GM12875 (cell line): ENCODE measurements at regions not wholly inside any gene's neighbourhood (a gene's known extent, or its start where the extent isn't known, plus 50 kb on each side); places are given as distances from the start of the nearest gene placed in this dataset.

Experiments used
- H3K4me3 ChIP-seq: one replicate; pipeline ENCODE4 v1.5.1; 2011; ENCODE audit warnings: low read depth, low read length, control low read depth
- TF ChIP-seq, protein P1 (sequence below): IDR thresholded peaks from 2 replicates; pipeline ENCODE4 v1.5.1; 2011; ENCODE audit warnings: low read depth, mild to moderate bottlenecking, control low read depth, inconsistent platforms, low read length, moderate library complexity, borderline replicate concordance; ENCODE audit not compliant: insufficient read depth

- H3K4me3 ChIP-seq: no peak overlapping the region
- TF ChIP-seq, protein P1, sequence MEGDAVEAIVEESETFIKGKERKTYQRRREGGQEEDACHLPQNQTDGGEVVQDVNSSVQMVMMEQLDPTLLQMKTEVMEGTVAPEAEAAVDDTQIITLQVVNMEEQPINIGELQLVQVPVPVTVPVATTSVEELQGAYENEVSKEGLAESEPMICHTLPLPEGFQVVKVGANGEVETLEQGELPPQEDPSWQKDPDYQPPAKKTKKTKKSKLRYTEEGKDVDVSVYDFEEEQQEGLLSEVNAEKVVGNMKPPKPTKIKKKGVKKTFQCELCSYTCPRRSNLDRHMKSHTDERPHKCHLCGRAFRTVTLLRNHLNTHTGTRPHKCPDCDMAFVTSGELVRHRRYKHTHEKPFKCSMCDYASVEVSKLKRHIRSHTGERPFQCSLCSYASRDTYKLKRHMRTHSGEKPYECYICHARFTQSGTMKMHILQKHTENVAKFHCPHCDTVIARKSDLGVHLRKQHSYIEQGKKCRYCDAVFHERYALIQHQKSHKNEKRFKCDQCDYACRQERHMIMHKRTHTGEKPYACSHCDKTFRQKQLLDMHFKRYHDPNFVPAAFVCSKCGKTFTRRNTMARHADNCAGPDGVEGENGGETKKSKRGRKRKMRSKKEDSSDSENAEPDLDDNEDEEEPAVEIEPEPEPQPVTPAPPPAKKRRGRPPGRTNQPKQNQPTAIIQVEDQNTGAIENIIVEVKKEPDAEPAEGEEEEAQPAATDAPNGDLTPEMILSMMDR: no peak
Observed at GRCh38 chr2:145820651-145821050, 1300.7 kb upstream of the ZEB2 start.

DNA sequence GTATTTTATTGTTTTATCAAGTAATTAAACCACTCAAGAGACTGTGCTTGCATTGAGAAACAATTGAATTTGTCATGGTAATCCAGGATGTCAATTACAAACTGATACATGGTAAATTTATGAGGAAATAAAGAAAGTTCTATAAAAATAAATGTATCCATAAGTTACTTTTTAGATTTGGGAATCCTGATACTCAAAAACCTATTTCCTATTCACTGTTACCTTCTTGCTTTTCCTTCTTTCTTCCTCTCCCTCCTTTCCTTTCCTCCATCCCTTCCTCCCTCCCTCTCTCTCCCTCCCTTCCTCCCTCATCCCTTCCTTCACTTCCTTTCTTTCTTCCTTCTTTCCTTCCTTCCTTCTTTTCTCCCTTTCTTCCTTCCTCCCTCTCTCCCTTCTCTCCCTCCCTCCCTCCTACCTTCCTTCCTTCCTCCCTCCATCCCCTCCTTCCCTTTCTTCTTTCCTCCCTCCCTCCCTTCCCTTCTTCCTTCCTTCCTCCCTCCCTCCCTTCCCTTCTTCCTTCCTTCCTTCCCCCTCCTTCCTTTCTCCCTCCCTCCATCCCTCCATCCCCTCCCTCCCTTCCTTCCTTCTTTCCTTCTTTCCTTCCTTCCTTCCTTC lies 1299.1 kb upstream of the ZEB2 start:
- H3K4me3 ChIP-seq: no peak overlapping the region
- TF ChIP-seq, protein P1: no peak

GRCh38 chr2:145815933-145816332 lies 1296.0 kb upstream of the ZEB2 start:
- TF ChIP-seq, protein P1: no peak
- H3K4me3 ChIP-seq: no peak overlapping the region

DNA sequence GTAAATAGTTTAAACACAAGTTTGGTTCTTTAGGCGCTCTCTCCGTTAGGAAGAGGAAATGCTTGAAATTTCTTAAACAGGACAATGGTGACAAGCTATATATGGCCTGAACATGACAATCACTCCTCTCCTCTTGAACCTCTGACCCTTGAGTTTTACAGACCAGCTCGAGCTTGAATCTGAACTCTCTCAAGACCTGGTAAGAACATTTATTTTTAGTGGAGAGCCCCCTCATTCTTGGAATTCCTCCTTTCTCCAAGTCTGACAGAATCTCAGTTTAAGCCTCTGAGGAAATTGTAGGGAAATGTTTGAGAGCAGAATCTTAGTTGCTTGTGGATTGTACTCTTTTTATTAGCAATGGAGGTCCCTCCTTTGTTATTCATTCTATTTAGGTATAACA lies 1293.6 kb upstream of the ZEB2 start:
- H3K4me3 ChIP-seq: no peak overlapping the region
- TF ChIP-seq, protein P1: no peak

GRCh38 chr2:145812165-145812554 lies 1292.2 kb upstream of the ZEB2 start:
- TF ChIP-seq, protein P1: no peak
- H3K4me3 ChIP-seq: no peak overlapping the region

GRCh38 chr2:145811276-145812164 lies 1291.6 kb upstream of the ZEB2 start:
- no peak overlapping the region for H3K4me3 ChIP-seq
- TF ChIP-seq, protein P1: no peak

DNA sequence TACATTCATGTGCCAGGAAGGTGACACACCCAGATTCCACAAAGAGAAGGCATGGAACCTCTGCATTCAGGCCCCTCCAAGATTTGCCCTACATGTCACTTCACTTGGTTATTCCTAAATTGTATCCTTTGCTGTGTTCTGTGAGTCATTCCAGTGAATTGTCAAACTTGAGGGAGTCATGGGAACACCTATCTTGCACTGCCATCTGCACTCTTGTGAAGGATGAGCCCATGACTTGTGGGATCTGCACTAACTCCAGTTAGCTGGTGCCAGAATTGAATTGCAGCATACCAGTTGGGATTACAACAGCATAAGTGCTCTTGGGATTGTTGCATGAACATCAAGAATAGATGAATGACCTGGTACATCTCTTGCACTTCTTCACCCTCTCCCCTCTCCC lies 1288.0 kb upstream of the ZEB2 start:
- H3K4me3 ChIP-seq: no peak overlapping the region
- TF ChIP-seq, protein P1: no peak
